ENCODE measurements at regions not wholly inside any gene's neighbourhood (a gene's known extent, or its start where the extent isn't known, plus 50 kb on each side); places are given as distances from the start of the nearest gene placed in this dataset.

- Histone ChIP-seq H3K9me3 (replicated peaks; ENCODE audit: control insufficient read depth, insufficient read depth, low read length) (peaks cover 5% of the 10 kb centered on the region), H3K36me3 (ENCODE audit: control insufficient read depth in 2 of 2, extremely low read depth in 1 of 2, insufficient read depth in 2 of 2, low read length in 2 of 2) (no peaks in the 10 kb centered on the region), H3K9me1 (replicated peaks; ENCODE audit: control insufficient read depth, extremely low read depth, insufficient read depth, low read length) (no peaks in the 10 kb centered on the region), H3K4me3 (replicated peaks in 1 of 3; ENCODE audit: insufficient read depth in 1 of 3, low read depth in 1 of 3, low read length in 3 of 3) (no peak overlapping the region), H2AFZ (ENCODE audit: low read depth, low read length) (no peak overlapping the region), H3K9ac (replicated peaks; ENCODE audit: extremely low read depth, insufficient read depth, low read length) (no peak overlapping the region), H3K27me3 (ENCODE audit: control insufficient read depth in 2 of 2, insufficient read depth in 2 of 2, low read length in 2 of 2) (no peaks in the 10 kb centered on the region), H4K20me1 (replicated peaks; ENCODE audit: control insufficient read depth, extremely low read depth, insufficient read depth, low read length) (no peaks in the 10 kb centered on the region), H3K79me2 (ENCODE audit: control insufficient read depth, insufficient read depth, low read length) (no peaks in the 10 kb centered on the region), H3K4me2 (ENCODE audit: insufficient read depth, low read length) (no peak overlapping the region), H3K27ac (ENCODE audit: insufficient read depth, low read depth, low read length) (no peak overlapping the region), H3K4me1 (ENCODE audit: control insufficient read depth, extremely low read depth, insufficient read depth, low read length) (no peaks in the 10 kb centered on the region)
- POLR2A ChIA-PET: no interaction called here
- FAIRE-seq (no peak), DNase-seq (ENCODE audit: low read depth, low spot score) (no peak)
- intact Hi-C loops (cut with micrococcal nuclease) (no loop called here), dilution Hi-C loops (cut with MboI; ENCODE audit: extremely low pct_ligation_motif_present, low sequenced_read_pairs) (no loop called here)
- BruUV-seq (replicated peaks): no TSS peak
- TF ChIP-seq CTCF (IDR thresholded peaks at IDR 0.05; ENCODE audit: extremely low read depth in 1 of 2, insufficient read depth in 1 of 2, low read depth in 1 of 2, low read length in 2 of 2) (no peak), MYC (IDR thresholded peaks at IDR 0.05; ENCODE audit: low read depth, low read length) (no peak), EZH2 (IDR thresholded peaks at IDR 0.05; ENCODE audit: borderline replicate concordance, low read depth, low read length, severe bottlenecking) (no peak), FOS (IDR thresholded peaks at IDR 0.05; ENCODE audit: borderline replicate concordance, insufficient read depth, low read length) (no peak), GATA2 (IDR thresholded peaks at IDR 0.05; ENCODE audit: insufficient read depth, insufficient read length, low read depth, low read length) (no peak), POLR2A (IDR thresholded peaks at IDR 0.05; ENCODE audit: low read depth, low read length) (no peak), JUN (IDR thresholded peaks at IDR 0.05; ENCODE audit: borderline replicate concordance, insufficient read depth, insufficient read length, low read depth) (no peak), POLR2AphosphoS5 (IDR thresholded peaks at IDR 0.05; ENCODE audit: insufficient read depth, low read depth, low read length) (no peak)
- TF ChIP-seq, protein P1, sequence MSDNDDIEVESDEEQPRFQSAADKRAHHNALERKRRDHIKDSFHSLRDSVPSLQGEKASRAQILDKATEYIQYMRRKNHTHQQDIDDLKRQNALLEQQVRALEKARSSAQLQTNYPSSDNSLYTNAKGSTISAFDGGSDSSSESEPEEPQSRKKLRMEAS (IDR thresholded peaks at IDR 0.05; ENCODE audit: insufficient read depth, insufficient read length): no peak
- CTCF ChIA-PET: no interaction called here
Measured at GRCh38 chr5:4078544-4078943, 482.9 kb downstream of the IRX1 start.
